WERI-Rb-1 (cell line): ENCODE measurements at regions not wholly inside any gene's neighbourhood (a gene's known extent, or its start where the extent isn't known, plus 50 kb on each side); places are given as distances from the start of the nearest gene placed in this dataset.

ENCODE experiments used
- DNase-seq: peaks from one replicate; pipeline ENCODE4 v3.0.0-alpha.2; 2020
- H3K27ac ChIP-seq: fragments of 250-450 bp; sonication (Bioruptor Pico); 2 replicates; pipeline ENCODE4 v1.5.1; 2020; ENCODE audit warnings: mild to moderate bottlenecking, moderate library complexity
- H3K27me3 ChIP-seq: fragments of 250-450 bp; sonication (Bioruptor Pico); 2 replicates; pipeline ENCODE4 v1.5.1; 2021; ENCODE audit warnings: mild to moderate bottlenecking, low read depth, moderate library complexity; ENCODE audit not compliant: insufficient read depth, severe bottlenecking
- H3K36me3 ChIP-seq: fragments of 250-450 bp; sonication (Bioruptor Pico); 2 replicates; pipeline ENCODE4 v1.5.1; 2020; ENCODE audit warnings: mild to moderate bottlenecking, moderate library complexity
- H3K4me3 ChIP-seq: 2 replicates; pipeline ENCODE4 v1.5.1; 2011; ENCODE audit warnings: low read depth, mild to moderate bottlenecking, control low read depth, low read length
- H3K9me3 ChIP-seq: fragments of 250-450 bp; sonication (Bioruptor Pico); 2 replicates; pipeline ENCODE4 v1.5.1; 2021; ENCODE audit warnings: mild to moderate bottlenecking, moderate library complexity; ENCODE audit not compliant: severe bottlenecking
- TF ChIP-seq, protein P1 (sequence below): IDR thresholded peaks from 2 replicates; pipeline ENCODE4 v1.5.1; 2011; ENCODE audit warnings: low read depth, mild to moderate bottlenecking, control low read depth, inconsistent platforms, low read length

DNA sequence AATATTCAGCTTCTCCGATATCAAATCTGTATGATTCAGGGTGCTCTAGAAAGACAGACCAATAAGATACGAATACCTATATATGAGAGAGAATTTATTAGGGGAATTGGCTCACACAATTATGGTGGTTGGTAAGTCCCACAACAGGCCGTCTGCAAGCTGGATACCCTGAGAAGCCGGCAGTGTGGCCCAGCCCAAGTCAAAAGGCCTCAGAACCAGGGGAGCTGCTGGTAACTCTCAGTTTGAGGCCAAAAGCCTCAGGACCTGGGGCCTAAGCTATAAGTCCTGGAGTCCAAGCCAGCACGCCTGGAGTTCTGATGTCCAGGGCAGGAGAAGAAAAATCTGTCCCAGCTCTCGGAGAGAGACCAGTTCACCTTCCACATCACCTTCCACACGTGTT lies 318.7 kb downstream of the BRD1 start:
- TF ChIP-seq, protein P1, sequence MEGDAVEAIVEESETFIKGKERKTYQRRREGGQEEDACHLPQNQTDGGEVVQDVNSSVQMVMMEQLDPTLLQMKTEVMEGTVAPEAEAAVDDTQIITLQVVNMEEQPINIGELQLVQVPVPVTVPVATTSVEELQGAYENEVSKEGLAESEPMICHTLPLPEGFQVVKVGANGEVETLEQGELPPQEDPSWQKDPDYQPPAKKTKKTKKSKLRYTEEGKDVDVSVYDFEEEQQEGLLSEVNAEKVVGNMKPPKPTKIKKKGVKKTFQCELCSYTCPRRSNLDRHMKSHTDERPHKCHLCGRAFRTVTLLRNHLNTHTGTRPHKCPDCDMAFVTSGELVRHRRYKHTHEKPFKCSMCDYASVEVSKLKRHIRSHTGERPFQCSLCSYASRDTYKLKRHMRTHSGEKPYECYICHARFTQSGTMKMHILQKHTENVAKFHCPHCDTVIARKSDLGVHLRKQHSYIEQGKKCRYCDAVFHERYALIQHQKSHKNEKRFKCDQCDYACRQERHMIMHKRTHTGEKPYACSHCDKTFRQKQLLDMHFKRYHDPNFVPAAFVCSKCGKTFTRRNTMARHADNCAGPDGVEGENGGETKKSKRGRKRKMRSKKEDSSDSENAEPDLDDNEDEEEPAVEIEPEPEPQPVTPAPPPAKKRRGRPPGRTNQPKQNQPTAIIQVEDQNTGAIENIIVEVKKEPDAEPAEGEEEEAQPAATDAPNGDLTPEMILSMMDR, result no peak
- Histone ChIP-seq H3K4me3 (no peak overlapping the region), H3K27ac (no peak overlapping the region), H3K36me3 (no peaks in the 10 kb centered on the region), H3K27me3 (no peaks in the 10 kb centered on the region), H3K9me3 (peaks cover 6% of the 10 kb centered on the region)
- DNase-seq, result no peak

DNA sequence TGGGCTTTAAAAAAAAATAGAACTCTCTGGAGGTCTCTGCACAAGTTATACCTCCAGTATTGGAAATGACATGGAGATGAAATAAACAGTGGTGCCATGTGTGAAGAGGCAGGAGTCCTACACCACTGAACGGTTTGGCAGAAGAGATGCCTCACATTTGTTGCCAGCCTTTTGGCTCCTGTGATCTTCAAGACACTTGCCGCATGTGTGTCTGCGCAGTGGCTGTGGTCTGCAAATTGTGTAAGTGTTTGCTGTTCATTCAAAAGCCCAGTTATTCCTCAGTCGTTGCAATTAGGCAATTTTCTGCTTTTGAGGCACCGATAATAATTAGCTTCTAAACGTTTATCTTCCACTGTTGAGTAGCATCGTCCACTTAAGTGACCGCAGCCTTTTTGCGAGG lies 319.1 kb downstream of the BRD1 start:
- H3K4me3 ChIP-seq, result no peak overlapping the region
- no peak for DNase-seq
- H3K9me3 ChIP-seq, result peaks cover 6% of the 10 kb centered on the region
- TF ChIP-seq, protein P1, result no peak
- H3K27me3 ChIP-seq, result no peaks in the 10 kb centered on the region
- H3K27ac ChIP-seq, result no peak overlapping the region
- H3K36me3 ChIP-seq, result no peaks in the 10 kb centered on the region

DNA sequence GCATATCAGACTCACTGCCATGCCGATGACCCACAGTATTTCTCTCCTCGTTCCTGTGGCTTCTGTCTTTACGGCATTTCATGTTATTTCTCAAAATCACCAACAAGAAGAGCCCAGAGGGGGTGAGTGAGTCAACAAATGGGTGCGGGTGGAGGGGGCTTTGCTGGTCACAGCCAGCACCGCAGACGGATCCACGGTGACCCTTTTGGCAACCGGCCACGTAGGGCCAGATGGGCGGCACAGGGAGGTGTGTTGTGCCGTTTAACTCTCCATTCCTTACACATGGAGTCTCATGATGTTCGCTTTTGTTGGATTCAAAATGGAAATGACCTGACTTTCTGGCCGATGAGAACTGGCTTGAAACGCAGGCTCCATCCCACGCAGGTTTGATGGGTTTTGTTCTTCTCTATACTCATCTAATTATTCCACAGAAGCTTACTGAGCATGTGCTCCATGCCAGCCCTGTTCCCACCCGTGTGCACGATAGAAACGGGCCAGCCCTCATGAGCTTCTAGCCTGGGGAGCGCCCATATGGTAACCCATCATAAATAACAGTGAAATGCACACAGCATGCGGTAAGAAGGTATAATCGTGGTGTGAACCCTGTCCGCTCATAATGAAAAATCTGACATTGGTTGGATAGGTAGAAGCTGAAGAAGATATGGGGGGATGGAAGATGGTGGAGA lies 319.9 kb downstream of the BRD1 start:
- no peak overlapping the region for H3K27ac ChIP-seq
- no peak overlapping the region for H3K4me3 ChIP-seq
- no peaks in the 10 kb centered on the region for H3K36me3 ChIP-seq
- no peak for DNase-seq
- peaks cover 6% of the 10 kb centered on the region for H3K9me3 ChIP-seq
- TF ChIP-seq, protein P1, result no peak
- no peaks in the 10 kb centered on the region for H3K27me3 ChIP-seq

DNA sequence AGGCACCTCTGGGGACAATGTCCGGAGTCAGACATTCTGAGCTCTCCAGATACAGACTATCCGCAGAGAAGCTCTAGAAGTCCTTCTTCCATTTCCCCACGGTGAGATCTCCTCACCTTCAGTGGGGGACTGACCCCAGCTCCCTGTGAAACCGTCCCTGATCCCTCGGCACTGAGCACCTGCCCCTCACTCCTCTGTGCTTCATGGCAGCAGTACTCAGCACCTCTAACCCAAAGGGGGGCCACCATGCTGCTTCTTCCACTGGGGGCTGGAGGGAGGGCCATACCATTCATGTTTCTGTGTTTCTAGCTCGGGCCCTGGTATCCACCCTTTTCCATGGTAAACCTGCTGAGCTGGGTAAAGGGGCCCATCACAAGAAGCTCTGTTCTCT lies 321.7 kb downstream of the BRD1 start:
- Histone ChIP-seq H3K9me3 (peaks cover 4% of the 10 kb centered on the region), H3K27me3 (no peaks in the 10 kb centered on the region), H3K4me3 (no peak overlapping the region), H3K27ac (no peak overlapping the region), H3K36me3 (no peaks in the 10 kb centered on the region)
- DNase-seq, result no peak
- TF ChIP-seq, protein P1, result no peak

DNA sequence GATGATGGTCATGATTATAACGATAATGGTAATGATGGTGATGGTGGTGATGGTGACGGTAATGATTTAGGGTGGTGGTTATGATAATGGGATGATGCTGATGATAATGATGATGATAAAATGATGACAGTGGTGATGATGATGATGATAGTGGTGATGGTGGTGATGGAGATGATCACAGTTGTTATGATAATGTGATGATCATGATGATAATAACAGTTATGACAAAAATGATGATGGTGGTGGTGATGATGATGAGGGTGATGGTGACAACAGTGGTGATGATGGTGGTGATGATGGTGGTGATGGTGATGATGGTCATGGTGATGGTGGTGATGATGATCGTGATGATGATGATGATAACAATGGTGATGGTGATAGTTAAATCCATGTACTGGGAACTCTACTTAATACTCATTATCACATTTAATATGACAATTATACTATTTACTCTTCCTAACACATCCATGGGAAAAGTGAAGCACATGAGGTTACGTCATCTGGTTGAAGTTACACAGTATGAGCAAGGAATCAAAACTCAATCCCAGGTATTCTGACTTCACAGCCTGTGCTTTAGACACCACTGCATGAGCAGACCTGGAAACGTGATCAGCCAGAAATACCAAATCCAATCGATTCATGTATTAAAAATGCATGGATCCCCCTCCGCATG lies 322.2 kb downstream of the BRD1 start:
- TF ChIP-seq, protein P1, result no peak

More for the DNA sequence above, 322.2 kb downstream of the BRD1 start:
- H3K9me3 ChIP-seq, result peaks cover 4% of the 10 kb centered on the region
- no peak overlapping the region for H3K27ac ChIP-seq
- no peak for DNase-seq
- no peak overlapping the region for H3K4me3 ChIP-seq
- no peaks in the 10 kb centered on the region for H3K27me3 ChIP-seq
- H3K36me3 ChIP-seq, result no peaks in the 10 kb centered on the region
